ENCODE measurements at regions not wholly inside any gene's neighbourhood (a gene's known extent, or its start where the extent isn't known, plus 50 kb on each side); places are given as distances from the start of the nearest gene placed in this dataset.

DNA sequence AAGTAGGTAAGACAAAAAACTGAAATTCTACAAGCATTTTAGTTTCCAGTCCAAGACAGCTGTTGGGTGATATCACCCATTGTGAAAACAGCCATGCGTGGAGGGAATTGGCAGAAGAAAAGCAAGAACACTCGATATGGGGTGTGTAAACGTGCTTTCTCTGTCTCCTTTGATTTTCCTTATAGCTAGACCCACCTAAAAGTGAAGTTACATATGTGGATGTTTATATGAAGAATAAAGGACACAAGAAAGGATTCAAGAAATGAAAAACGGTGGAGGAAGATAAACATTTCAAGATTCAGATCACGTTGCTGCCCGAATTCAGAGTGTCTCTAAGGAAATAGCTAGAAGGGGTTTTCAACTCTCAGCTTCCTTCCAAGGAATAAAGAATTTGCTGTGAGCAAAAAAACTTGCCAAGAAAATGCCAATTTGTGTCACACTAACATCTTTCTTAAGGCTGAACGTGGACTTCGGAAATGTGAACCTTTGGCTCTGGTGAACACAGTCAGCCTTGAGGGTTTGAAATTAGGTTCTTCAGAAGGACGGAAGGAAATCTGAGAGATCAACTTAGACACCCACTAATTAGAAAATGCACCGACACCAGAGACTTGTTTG is 269.0 kb upstream of the ADAMTS9 start:
- no peak overlapping the region for H3K9ac ChIP-seq (ENCODE audit: low read depth, low read length)
- no peaks in the 10 kb centered on the region for H3K4me1 ChIP-seq (ENCODE audit: insufficient read depth, low read length)
- no peaks in the 10 kb centered on the region for H3K9me3 ChIP-seq (ENCODE audit: control insufficient read depth, insufficient read depth, low read length)
- no peaks in the 10 kb centered on the region for H3K36me3 ChIP-seq (ENCODE audit: insufficient read depth, low read length)

DNA sequence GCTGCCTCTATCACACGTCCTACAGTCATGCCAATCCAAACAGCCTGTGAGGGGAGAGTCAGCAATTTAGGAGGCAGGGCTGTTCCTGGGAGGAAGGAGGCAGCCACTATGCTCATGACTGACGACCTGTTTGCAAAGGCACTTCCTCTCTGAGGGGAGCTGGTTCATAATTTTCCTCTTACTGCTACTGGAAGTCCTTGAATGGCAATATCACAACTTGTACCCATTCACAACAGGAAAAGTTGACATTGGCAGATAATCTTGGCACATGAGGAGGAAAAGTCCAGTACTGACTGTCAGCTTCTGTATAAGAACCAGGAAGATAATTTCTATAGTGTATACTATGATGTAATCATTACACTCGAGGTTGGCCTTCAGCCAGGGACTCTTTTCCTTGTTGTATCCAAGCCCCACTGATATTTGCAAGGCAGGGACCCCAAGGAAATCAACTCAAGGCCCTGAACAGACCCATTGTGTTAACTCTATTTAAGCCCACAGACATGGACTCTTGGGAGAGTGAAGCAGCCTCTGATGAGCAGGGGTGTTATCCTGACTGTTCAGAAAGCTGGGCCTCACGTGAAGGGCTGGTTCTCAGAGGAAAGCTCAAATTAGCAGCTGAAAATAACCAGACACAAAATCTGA is 267.3 kb upstream of the ADAMTS9 start:
- Histone ChIP-seq H3K9me3 (ENCODE audit: control insufficient read depth, insufficient read depth, low read length) (no peaks in the 10 kb centered on the region), H3K4me1 (ENCODE audit: insufficient read depth, low read length) (no peaks in the 10 kb centered on the region), H3K9ac (ENCODE audit: low read depth, low read length) (no peak overlapping the region), H3K36me3 (ENCODE audit: insufficient read depth, low read length) (no peaks in the 10 kb centered on the region)

DNA sequence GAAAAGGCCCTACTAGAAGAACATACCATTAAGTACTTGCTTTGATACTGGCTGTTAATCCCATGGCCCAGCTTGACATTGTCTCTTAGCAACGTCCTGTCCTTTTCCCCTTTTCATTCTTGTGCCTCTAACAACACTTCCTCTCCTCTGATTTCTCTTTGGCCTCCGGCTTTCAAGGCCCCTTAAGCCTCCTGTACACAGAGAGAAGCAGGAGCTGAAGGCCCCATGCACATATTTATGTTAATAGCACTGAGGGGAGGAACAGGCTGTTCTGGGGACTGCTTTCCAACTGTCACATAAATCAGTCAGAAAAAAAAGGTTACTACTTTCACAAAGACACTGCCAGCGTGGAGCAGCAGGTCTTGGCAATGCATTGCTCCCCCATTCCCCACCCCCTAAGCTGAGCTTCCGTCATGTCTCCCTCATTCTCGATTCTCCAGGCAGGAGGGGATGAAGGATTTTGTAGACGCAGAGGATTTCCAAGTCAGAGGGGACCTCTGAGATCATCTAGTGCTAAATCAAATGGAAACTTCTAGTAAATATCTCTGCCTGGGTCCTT is 257.4 kb upstream of the ADAMTS9 start:
- no peaks in the 10 kb centered on the region for H3K36me3 ChIP-seq (ENCODE audit: insufficient read depth, low read length)
- H3K9me3 ChIP-seq (ENCODE audit: control insufficient read depth, insufficient read depth, low read length) = no peaks in the 10 kb centered on the region
- H3K4me1 ChIP-seq (ENCODE audit: insufficient read depth, low read length) = peaks cover 12% of the 10 kb centered on the region
- H3K9ac ChIP-seq (ENCODE audit: low read depth, low read length) = no peak overlapping the region

DNA sequence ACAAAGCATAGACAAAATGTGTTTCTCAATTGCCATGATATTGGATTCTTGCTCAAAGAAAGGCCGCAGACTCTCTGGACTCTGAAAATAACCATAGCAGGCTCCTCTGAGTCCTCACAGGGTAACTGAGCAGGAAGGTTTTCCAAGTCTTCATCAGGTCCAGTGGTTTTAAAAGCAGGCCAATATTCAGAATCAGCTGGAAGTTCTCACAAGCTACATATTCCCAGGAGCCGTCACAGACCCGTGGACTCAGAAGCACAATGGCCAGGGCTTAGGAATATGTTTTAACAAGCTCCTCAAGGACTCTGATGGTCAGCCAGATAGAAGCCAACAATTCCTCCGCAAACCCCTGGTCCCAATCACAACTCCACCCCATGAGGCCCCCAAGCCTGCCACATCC is 256.1 kb upstream of the ADAMTS9 start:
- Histone ChIP-seq H3K4me1 (ENCODE audit: insufficient read depth, low read length) (peaks cover 12% of the 10 kb centered on the region), H3K9ac (ENCODE audit: low read depth, low read length) (no peak overlapping the region), H3K36me3 (ENCODE audit: insufficient read depth, low read length) (no peaks in the 10 kb centered on the region), H3K9me3 (ENCODE audit: control insufficient read depth, insufficient read depth, low read length) (no peaks in the 10 kb centered on the region)

DNA sequence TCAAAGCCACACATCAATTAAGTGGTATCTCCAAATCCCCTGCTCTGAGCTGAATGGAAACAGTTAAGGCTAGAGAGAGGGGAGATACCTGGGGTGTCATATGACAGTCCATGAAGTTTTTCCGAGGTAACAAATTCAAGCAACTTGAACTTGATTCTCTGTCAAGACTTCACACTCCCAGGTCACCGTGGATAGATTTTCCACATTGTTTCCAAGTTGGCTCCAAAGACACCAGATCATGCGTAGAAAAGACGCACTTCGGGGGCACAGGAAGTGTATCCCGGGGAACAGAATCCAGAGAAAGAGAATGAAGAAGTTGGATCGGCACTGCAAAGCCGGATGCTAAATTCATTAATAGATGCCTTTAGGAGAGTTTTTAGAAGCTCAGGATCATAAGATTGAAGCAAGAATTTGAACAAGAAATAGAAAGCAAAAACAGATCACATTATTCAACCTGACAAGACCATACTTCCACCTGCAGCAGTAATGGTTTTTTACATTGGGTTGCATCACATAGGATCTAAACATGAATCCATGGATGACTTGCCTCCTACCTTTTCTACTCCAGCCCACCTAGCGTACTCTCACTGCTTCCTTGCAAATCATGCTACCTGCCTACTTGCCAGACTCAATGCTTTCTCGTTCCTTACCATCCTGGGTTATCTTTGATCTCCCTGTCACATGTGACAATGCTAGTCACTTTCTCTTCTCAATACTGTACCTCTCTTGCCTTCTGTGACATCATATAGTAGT is 253.0 kb upstream of the ADAMTS9 start:
- Histone ChIP-seq H3K36me3 (ENCODE audit: insufficient read depth, low read length) (no peaks in the 10 kb centered on the region), H3K9me3 (ENCODE audit: control insufficient read depth, insufficient read depth, low read length) (no peaks in the 10 kb centered on the region), H3K9ac (ENCODE audit: low read depth, low read length) (no peak overlapping the region), H3K4me1 (ENCODE audit: insufficient read depth, low read length) (peaks cover 12% of the 10 kb centered on the region)

DNA sequence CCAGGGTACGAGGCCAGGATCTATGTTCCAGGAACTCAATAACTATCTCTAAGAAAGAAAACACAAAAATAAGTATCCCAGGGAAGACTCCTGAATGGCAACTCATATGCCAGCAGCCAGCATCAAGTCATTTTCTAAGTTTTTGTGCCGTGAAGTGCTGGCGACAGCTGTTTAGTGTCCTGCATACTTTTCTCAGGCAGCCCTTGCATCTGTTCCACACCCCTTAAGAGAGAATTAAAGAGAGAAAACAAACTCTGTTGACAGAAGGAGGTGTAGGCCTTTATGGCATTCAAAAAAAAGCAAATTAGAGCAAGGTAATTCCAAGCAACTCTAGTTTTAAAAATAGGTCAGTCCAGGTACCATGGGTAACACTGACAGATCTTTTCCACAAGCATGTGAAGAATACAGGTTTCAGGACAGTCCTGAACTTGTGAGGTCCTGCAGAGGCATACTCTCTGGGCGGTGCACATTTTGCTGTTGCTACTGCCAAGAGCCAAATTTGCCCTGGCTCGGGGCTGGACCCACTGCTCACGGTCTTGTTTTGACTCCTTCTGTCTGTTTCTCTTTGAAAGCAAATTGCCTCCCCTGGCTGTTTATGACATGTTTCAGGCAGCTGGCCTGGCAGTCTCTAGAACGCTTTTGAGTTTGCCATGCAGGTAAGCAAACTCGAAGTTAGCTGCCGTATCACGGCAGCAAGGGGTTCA is 252.1 kb upstream of the ADAMTS9 start:
- peaks cover 5% of the 10 kb centered on the region for H3K4me1 ChIP-seq (ENCODE audit: insufficient read depth, low read length)
- H3K9me3 ChIP-seq (ENCODE audit: control insufficient read depth, insufficient read depth, low read length) = no peaks in the 10 kb centered on the region
- H3K9ac ChIP-seq (ENCODE audit: low read depth, low read length) = no peak overlapping the region
- no peaks in the 10 kb centered on the region for H3K36me3 ChIP-seq (ENCODE audit: insufficient read depth, low read length)

DNA sequence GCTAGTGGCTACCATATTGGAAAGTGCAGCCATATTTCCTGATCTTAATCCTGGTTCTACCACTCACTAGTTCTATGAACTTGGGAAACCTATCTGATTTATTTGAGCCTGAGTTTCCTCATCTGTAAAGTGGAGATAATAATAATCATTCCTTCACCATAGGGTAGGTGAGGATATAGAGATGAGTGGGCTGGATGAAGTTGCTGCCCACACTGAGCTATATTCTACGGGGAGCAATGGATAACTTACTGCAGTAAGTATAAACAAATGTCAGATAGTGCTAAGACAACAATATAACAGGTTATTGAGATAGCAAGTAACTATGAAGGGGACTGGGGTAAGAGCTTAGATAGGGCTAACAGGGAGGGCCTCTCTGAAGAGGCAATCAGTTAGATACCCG is 251.5 kb upstream of the ADAMTS9 start:
- H3K36me3 ChIP-seq (ENCODE audit: insufficient read depth, low read length) = no peaks in the 10 kb centered on the region
- no peaks in the 10 kb centered on the region for H3K9me3 ChIP-seq (ENCODE audit: control insufficient read depth, insufficient read depth, low read length)
- H3K4me1 ChIP-seq (ENCODE audit: insufficient read depth, low read length) = no peaks in the 10 kb centered on the region
- H3K9ac ChIP-seq (ENCODE audit: low read depth, low read length) = no peak overlapping the region

DNA sequence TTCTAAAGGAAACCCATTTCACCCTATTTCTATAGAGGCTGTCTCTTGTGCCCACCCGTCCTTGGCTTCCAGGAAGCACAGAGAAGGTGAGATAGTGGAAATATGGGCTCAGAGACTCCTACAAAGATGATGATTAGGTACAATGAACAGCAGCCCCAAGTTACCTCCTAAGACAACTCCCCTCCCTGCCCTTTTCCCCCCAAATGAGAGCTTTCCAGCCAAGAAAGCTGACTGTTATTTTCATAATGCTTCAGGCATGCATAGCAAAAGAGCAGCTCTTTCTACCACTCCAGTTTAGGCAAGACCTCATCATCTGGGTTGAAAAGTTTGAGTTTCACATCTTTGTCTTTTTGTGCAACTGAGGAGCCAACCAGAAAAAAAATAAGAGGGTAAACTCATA is 248.8 kb upstream of the ADAMTS9 start:
- no peaks in the 10 kb centered on the region for H3K4me1 ChIP-seq (ENCODE audit: insufficient read depth, low read length)
- peaks cover 9% of the 10 kb centered on the region for H3K9me3 ChIP-seq (ENCODE audit: control insufficient read depth, insufficient read depth, low read length)
- H3K9ac ChIP-seq (ENCODE audit: low read depth, low read length) = no peak overlapping the region
- no peaks in the 10 kb centered on the region for H3K36me3 ChIP-seq (ENCODE audit: insufficient read depth, low read length)

DNA sequence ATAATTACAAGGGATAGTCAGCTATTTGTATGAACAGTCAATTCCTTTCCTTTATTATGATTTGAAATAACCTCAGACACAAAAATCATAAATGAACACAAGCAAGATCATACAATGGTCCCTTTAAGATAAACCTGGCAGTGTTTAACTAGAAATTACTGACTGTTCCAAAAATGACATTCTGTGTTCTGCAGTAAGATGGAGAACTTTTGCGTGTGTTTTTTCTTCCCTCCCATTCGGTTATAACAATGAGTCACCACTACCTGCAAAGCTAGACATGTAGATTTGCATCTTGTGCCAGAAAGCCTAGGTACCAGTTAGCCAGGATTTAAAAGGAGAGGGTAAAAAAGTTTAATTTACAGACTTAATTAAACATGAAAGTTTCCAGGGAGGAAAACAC is 248.2 kb upstream of the ADAMTS9 start:
- Histone ChIP-seq H3K36me3 (ENCODE audit: insufficient read depth, low read length) (no peaks in the 10 kb centered on the region), H3K9me3 (ENCODE audit: control insufficient read depth, insufficient read depth, low read length) (peaks cover 9% of the 10 kb centered on the region), H3K9ac (ENCODE audit: low read depth, low read length) (no peak overlapping the region), H3K4me1 (ENCODE audit: insufficient read depth, low read length) (no peaks in the 10 kb centered on the region)

DNA sequence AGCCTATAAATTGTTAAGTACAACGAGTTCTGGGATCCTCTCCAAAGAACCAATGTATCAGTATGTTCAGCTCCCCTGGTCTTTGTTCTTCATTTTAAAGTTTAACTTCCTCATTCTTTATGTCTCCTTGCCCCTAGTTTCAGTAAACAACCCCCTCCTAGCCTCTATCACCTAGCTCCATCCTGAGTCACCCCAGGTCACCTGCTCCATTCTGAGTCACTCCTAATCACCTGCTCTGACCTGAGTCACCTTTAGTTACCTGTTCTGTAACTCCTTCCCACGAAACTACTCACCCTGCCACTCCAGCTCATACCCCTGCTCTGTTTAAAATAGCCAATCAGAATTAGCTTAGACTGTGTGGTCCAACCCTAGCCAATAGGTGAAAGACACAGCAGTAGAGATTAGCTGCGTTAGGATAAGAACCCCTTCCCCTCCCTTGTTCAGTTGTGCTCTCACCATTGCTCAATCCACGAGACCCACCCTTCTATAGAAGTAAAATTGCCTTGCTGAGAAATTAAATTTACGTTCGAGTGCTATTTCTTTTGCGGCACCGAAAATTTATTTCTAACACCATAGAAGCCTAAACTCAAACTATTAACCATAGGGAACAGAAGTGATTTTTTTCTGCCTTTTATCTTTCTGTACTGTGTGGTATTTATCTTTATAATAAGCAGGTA is 245.0 kb upstream of the ADAMTS9 start:
- Histone ChIP-seq H3K9ac (ENCODE audit: low read depth, low read length) (no peak overlapping the region), H3K4me1 (ENCODE audit: insufficient read depth, low read length) (no peaks in the 10 kb centered on the region; the same call in 1 of the 2 replicates), H3K36me3 (ENCODE audit: insufficient read depth, low read length) (no peaks in the 10 kb centered on the region), H3K9me3 (ENCODE audit: control insufficient read depth, insufficient read depth, low read length) (peaks cover 9% of the 10 kb centered on the region)

DNA sequence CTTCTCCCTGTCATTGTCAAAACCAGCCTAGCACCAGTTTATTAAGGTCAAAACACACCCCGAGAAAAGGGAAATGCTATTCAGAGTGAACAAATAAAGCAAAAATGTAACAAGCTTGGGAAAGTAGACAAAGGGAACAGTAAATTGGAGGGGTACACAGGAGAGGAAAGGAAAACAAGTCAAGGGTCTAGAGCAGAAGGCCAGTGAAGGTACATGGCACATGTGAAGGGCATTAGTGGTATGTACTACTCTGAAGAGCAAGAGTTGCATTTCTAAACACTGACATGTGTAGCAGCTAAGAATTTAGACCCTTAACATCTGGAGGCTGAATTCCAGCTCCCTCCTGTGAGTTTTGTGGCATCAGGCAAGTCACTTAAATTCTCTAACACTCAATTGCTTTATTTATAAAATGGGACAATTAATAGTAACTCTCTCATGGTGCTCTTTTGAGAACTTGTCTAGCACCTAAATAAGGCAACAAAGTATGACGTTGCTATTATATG is 244.3 kb upstream of the ADAMTS9 start:
- Histone ChIP-seq H3K9ac (ENCODE audit: low read depth, low read length) (no peak overlapping the region), H3K36me3 (ENCODE audit: insufficient read depth, low read length) (no peaks in the 10 kb centered on the region), H3K9me3 (ENCODE audit: control insufficient read depth, insufficient read depth, low read length) (peaks cover 9% of the 10 kb centered on the region), H3K4me1 (ENCODE audit: insufficient read depth, low read length) (no peaks in the 10 kb centered on the region; the same call in 1 of the 2 replicates)

DNA sequence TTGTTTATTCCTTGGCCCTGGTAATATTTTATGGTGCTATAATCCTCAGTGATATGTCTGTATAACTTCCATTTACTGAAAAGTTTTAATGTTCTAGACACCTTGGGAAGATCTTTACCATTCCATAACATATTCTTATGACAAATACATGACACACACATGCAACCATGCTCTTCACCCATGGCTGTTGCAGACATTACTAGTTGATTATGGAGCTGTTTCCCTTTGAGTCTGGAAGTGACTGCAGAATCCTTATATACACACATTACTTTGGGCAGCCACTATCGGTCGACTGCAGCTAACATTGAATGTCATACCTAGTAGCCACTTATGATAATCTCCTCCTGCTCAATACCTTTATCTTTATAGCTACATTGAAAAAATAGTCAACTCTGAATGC is 243.1 kb upstream of the ADAMTS9 start:
- H3K4me1 ChIP-seq (ENCODE audit: insufficient read depth, low read length) = no peaks in the 10 kb centered on the region; the same call in 1 of the 2 replicates
- no peak overlapping the region for H3K9ac ChIP-seq (ENCODE audit: low read depth, low read length)
- H3K36me3 ChIP-seq (ENCODE audit: insufficient read depth, low read length) = no peaks in the 10 kb centered on the region
- H3K9me3 ChIP-seq (ENCODE audit: control insufficient read depth, insufficient read depth, low read length) = peaks cover 9% of the 10 kb centered on the region

DNA sequence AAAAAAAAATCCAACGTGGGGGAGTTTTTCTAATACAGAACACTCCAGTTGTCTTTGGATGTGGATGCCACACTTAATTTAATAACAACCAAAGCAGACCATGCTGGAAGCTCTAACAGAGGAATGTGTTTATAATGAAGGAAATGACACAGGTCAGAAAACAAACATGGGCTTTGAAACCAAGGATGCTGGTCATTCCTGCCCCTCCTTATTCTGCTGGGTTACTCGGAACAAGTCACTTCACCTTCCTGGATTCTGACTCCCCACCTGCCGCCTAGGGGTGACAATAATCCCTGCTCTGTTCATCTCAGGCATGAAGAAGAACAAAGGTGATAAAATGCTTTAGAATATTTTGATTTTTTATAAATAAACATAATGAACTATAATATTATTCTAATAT is 240.9 kb upstream of the ADAMTS9 start:
- no peak overlapping the region for H3K9ac ChIP-seq (ENCODE audit: low read depth, low read length)
- H3K36me3 ChIP-seq (ENCODE audit: insufficient read depth, low read length) = no peaks in the 10 kb centered on the region
- peaks cover 4% of the 10 kb centered on the region for H3K9me3 ChIP-seq (ENCODE audit: control insufficient read depth, insufficient read depth, low read length)
- H3K4me1 ChIP-seq (ENCODE audit: insufficient read depth, low read length) = no peaks in the 10 kb centered on the region; the same call in 1 of the 2 replicates

DNA sequence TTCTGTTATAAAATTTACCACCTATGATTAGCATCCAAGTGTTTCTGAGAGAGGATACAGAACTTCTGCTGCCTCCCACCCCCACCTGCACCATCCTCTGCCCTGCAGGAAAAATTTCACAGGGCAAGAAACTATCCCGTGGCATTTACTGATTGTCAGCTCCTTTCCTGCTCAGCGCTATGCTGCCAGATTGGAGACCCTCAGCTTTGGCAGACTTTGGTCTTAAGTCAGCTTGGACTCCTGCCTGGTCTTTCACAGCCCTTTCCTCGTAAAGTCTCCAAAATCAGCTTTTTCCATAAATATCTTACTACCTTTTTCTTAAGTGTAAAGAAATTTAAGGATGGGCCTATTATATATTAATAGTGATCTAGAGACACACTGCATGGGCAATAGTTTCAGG is 239.9 kb upstream of the ADAMTS9 start:
- no peaks in the 10 kb centered on the region; the same call in 1 of the 2 replicates for H3K9me3 ChIP-seq (ENCODE audit: control insufficient read depth, insufficient read depth, low read length)
- H3K9ac ChIP-seq (ENCODE audit: low read depth, low read length) = no peak overlapping the region
- H3K36me3 ChIP-seq (ENCODE audit: insufficient read depth, low read length) = no peaks in the 10 kb centered on the region
- no peaks in the 10 kb centered on the region; the same call in 1 of the 2 replicates for H3K4me1 ChIP-seq (ENCODE audit: insufficient read depth, low read length)
